Testis (tissue), 2 donors: ENCODE measurements at regions not wholly inside any gene's neighbourhood (a gene's known extent, or its start where the extent isn't known, plus 50 kb on each side); places are given as distances from the start of the nearest gene placed in this dataset.

Source experiments
- DNase-seq: peaks from one replicate; pipeline ENCODE4 v3.0.0-alpha.2; 2019
- H3K27ac ChIP-seq, 2 donors: fragments of 200-600 bp; sonication (generic); one replicate each; pipeline ENCODE4 v1.5.1; 2019
- H3K27me3 ChIP-seq: fragments of 200-600 bp; sonication (generic); one replicate; pipeline ENCODE4 v1.5.1; 2019
- H3K36me3 ChIP-seq: fragments of 200-600 bp; sonication (generic); one replicate; pipeline ENCODE4 v1.5.1; 2017; ENCODE audit warnings: low read depth; ENCODE audit errors: missing control alignments
- H3K4me1 ChIP-seq: fragments of 200-600 bp; sonication (generic); one replicate; pipeline ENCODE4 v1.5.1; 2019
- H3K4me3 ChIP-seq, 2 donors: fragments of 200-600 bp; sonication (generic); one replicate each; pipeline ENCODE4 v1.5.1; 2017 to 2019
- H3K9me3 ChIP-seq: fragments of 200-600 bp; sonication (generic); one replicate; pipeline ENCODE4 v1.5.1; 2017
- CTCF ChIP-seq, 3 experiments: fragments of 450-650 bp in 2 of 3; fragments of 200-600 bp in 1 of 3; sonication (generic) in 1 of 3; IDR thresholded peaks; one replicate each; pipeline ENCODE4 v1.5.1; 2016 to 2019; ENCODE audit warnings: antibody characterized with exemption in 3 of 3, mild to moderate bottlenecking in 2 of 3, moderate library complexity in 1 of 3
- POLR2A ChIP-seq: fragments of 450-650 bp; IDR thresholded peaks from one replicate; pipeline ENCODE4 v1.6.1; 2017; ENCODE audit warnings: antibody characterized with exemption, mild to moderate bottlenecking, moderate library complexity
- WGBS, 2 donors: methylation state at CpG; one replicate each; pipeline ENCODE4 v1.1.5; 2018; 5-methylcytosine and 5-hydroxymethylcytosine counted together
- intact Hi-C: fragments of 100-400 bp; cut with DNase I; formaldehyde crosslinking; loops from one replicate; pipeline ENCODE4 v1.15.1; 2023; ENCODE audit warnings: low total_unique reads

GRCh38 chr10:130772676-130773075, 538.8 kb downstream of the TCERG1L start:
- no peaks in the 10 kb centered on the region for H3K4me1 ChIP-seq
- H3K4me3 ChIP-seq: no peak overlapping the region
- H3K27ac ChIP-seq: no peak overlapping the region
- H3K27me3 ChIP-seq: no peaks in the 10 kb centered on the region
- 85 to 91% methylated on average over 5 of the region's 5 CpGs for WGBS, 2 donors
- no peaks in the 10 kb centered on the region for H3K9me3 ChIP-seq
- no peaks in the 10 kb centered on the region for H3K36me3 ChIP-seq
- no peak for TF ChIP-seq CTCF (IDR thresholded peaks at IDR 0.05)
- TF ChIP-seq POLR2A: no peak
- intact Hi-C loops: no loop called here
- no peak for DNase-seq

- 78 to 82% methylated on average over 8 of the region's 8 CpGs for WGBS, 2 donors
- intact Hi-C loops: no loop called here
- no peak for DNase-seq
- Histone ChIP-seq H3K27me3 (no peaks in the 10 kb centered on the region), H3K4me1 (no peaks in the 10 kb centered on the region), H3K9me3 (no peaks in the 10 kb centered on the region), H3K4me3 (no peak overlapping the region), H3K36me3 (no peaks in the 10 kb centered on the region), H3K27ac (no peak overlapping the region)
- no peak for TF ChIP-seq POLR2A
- no peak for TF ChIP-seq CTCF (IDR thresholded peaks at IDR 0.05)
These were observed 537.6 kb downstream of the TCERG1L start for GRCh38 chr10:130773941-130774340.

- no peak for DNase-seq
- H3K27me3 ChIP-seq: no peaks in the 10 kb centered on the region
- 88 to 95% methylated on average over 3 to 6 of the region's 6 CpGs for WGBS, 2 donors
These were observed 536.6 kb downstream of the TCERG1L start for GRCh38 chr10:130774871-130775270.

GRCh38 chr10:130775311-130775710, 536.2 kb downstream of the TCERG1L start:
- H3K27ac ChIP-seq: no peak overlapping the region
- WGBS, 2 donors: 100% methylated on average over 1 of the region's 1 CpG
- H3K4me3 ChIP-seq: no peak overlapping the region
- no peaks in the 10 kb centered on the region for H3K9me3 ChIP-seq
- no peak for TF ChIP-seq POLR2A
- TF ChIP-seq CTCF (IDR thresholded peaks at IDR 0.05): no peak
- DNase-seq: no peak
- no peaks in the 10 kb centered on the region for H3K36me3 ChIP-seq
- H3K4me1 ChIP-seq: peaks cover under 1% of the 10 kb centered on the region
- intact Hi-C loops: no loop called here
- no peaks in the 10 kb centered on the region for H3K27me3 ChIP-seq

More at GRCh38 chr10:130774871-130775270, 536.6 kb downstream of the TCERG1L start:
- no peaks in the 10 kb centered on the region for H3K9me3 ChIP-seq
- intact Hi-C loops: no loop called here
- no peak overlapping the region for H3K27ac ChIP-seq
- no peak overlapping the region for H3K4me3 ChIP-seq
- H3K36me3 ChIP-seq: no peaks in the 10 kb centered on the region
- TF ChIP-seq POLR2A (no peak), CTCF (IDR thresholded peaks at IDR 0.05) (no peak)
- H3K4me1 ChIP-seq: no peaks in the 10 kb centered on the region

GRCh38 chr10:130776724-130777123, 534.8 kb downstream of the TCERG1L start:
- Histone ChIP-seq H3K36me3 (no peaks in the 10 kb centered on the region), H3K9me3 (no peaks in the 10 kb centered on the region), H3K4me3 (no peak overlapping the region), H3K27ac (no peak overlapping the region), H3K27me3 (no peaks in the 10 kb centered on the region), H3K4me1 (peaks cover 3% of the 10 kb centered on the region)
- no peak for DNase-seq
- WGBS, 2 donors: 82 to 84% methylated on average over 10 of the region's 10 CpGs
- TF ChIP-seq POLR2A: no peak
- no peak for TF ChIP-seq CTCF (IDR thresholded peaks at IDR 0.05)
- intact Hi-C loops: no loop called here
